Liver (tissue), 8 donors: ENCODE measurements at regions not wholly inside any gene's neighbourhood (a gene's known extent, or its start where the extent isn't known, plus 50 kb on each side); places are given as distances from the start of the nearest gene placed in this dataset.

Experiments used
- DNase-seq: peaks from one replicate; pipeline ENCODE4 v3.0.0-alpha.2; 2017; ENCODE audit warnings: low spot score
- H3K27ac ChIP-seq, 2 donors: one replicate each; pipeline ENCODE4 v1.7.0; 2013; ENCODE audit warnings: inconsistent platforms in 2 of 2, low read length in 2 of 2, control low read depth in 1 of 2, low read depth in 1 of 2, mild to moderate bottlenecking in 1 of 2
- H3K27me3 ChIP-seq, 4 donors: one replicate each; pipeline versions ENCODE4 v1.6.1 to v1.7.0; 2013; ENCODE audit warnings: low read length in 3 of 4, inconsistent platforms in 1 of 4, mild to moderate bottlenecking in 1 of 4, moderate library complexity in 1 of 4; ENCODE audit not compliant: control insufficient read depth in 4 of 4, insufficient read depth in 4 of 4
- H3K36me3 ChIP-seq, 4 donors: one replicate each; pipeline versions ENCODE4 v1.6.1 to v1.7.0; 2013; ENCODE audit warnings: low read length in 3 of 4, mild to moderate bottlenecking in 3 of 4, low read depth in 1 of 4, moderate library complexity in 1 of 4; ENCODE audit not compliant: control insufficient read depth in 4 of 4, insufficient read depth in 3 of 4
- H3K4me1 ChIP-seq, 4 donors: one replicate each; pipeline versions ENCODE4 v1.6.1 to v1.7.0; 2013; ENCODE audit warnings: low read length in 3 of 4, mild to moderate bottlenecking in 3 of 4, moderate library complexity in 1 of 4; ENCODE audit not compliant: control insufficient read depth in 4 of 4, insufficient read depth in 4 of 4
- H3K4me3 ChIP-seq, 3 donors: one replicate each; pipeline versions ENCODE4 v1.6.1 to v1.7.0; 2013; ENCODE audit warnings: low read length in 3 of 3, control low read depth in 1 of 3, low read depth in 1 of 3, mild to moderate bottlenecking in 1 of 3
- H3K9ac ChIP-seq, 2 donors: one replicate each; pipeline ENCODE4 v1.7.0; 2013; ENCODE audit warnings: low read length in 2 of 2, mild to moderate bottlenecking in 2 of 2, moderate library complexity in 2 of 2, control low read depth in 1 of 2, low read depth in 1 of 2
- H3K9me3 ChIP-seq, 4 donors: one replicate each; pipeline versions ENCODE4 v1.6.1 to v1.7.0; 2013; ENCODE audit warnings: low read length in 3 of 4; ENCODE audit not compliant: control insufficient read depth in 4 of 4
- EGR1 ChIP-seq, 2 donors: IDR thresholded peaks; 2 replicates each; pipeline ENCODE4 v1.6.1; 2016 to 2018; ENCODE audit warnings: antibody characterized with exemption in 2 of 2, low read depth in 2 of 2
- FOXA1 ChIP-seq: IDR thresholded peaks from 2 replicates; pipeline ENCODE4 v1.6.1; 2016; ENCODE audit warnings: antibody characterized with exemption
- FOXA2 ChIP-seq: IDR thresholded peaks from 2 replicates; pipeline ENCODE4 v1.6.1; 2016; ENCODE audit warnings: antibody characterized with exemption
- HNF4G ChIP-seq: IDR thresholded peaks from 2 replicates; pipeline ENCODE4 v1.6.1; 2016; ENCODE audit warnings: antibody characterized with exemption
- JUND ChIP-seq, 2 donors: IDR thresholded peaks; 2 replicates each; pipeline ENCODE4 v1.6.1; 2016; ENCODE audit warnings: antibody characterized with exemption in 2 of 2
- NR2F2 ChIP-seq: IDR thresholded peaks from 2 replicates; pipeline ENCODE4 v1.6.1; 2016; ENCODE audit warnings: antibody characterized with exemption
- RAD21 ChIP-seq, 2 donors: IDR thresholded peaks; 2 replicates each; pipeline ENCODE4 v1.6.1; 2016; ENCODE audit warnings: antibody characterized with exemption in 2 of 2, mild to moderate bottlenecking in 2 of 2
- RXRA ChIP-seq, 2 donors: IDR thresholded peaks; 2 replicates each; pipeline ENCODE4 v1.6.1; 2017 to 2018; ENCODE audit warnings: antibody characterized with exemption in 2 of 2, mild to moderate bottlenecking in 1 of 2
- SP1 ChIP-seq: IDR thresholded peaks from 2 replicates; pipeline ENCODE4 v1.6.1; 2018; ENCODE audit warnings: antibody characterized with exemption, mild to moderate bottlenecking
- TAF1 ChIP-seq: conservative IDR thresholded peaks from 2 replicates; pipeline ENCODE4 v1.6.1; 2016; ENCODE audit warnings: antibody characterized with exemption, mild to moderate bottlenecking
- YY1 ChIP-seq: IDR thresholded peaks from 2 replicates; pipeline ENCODE4 v1.6.1; 2016; ENCODE audit warnings: antibody characterized with exemption, mild to moderate bottlenecking
- WGBS: extraction: QIAGEN DNeasy Blood & Tissue Kit; methylation state at CpG from one replicate; pipeline ENCODE4 v1.1.7; 2013; 5-methylcytosine and 5-hydroxymethylcytosine counted together
- TF ChIP-seq, protein P1 (sequence below): IDR thresholded peaks from 2 replicates; pipeline ENCODE4 v1.6.1; 2016; ENCODE audit warnings: antibody characterized with exemption
- TF ChIP-seq, protein P2 (sequence below): IDR thresholded peaks from 2 replicates; pipeline ENCODE4 v1.6.1; 2016; ENCODE audit warnings: antibody characterized with exemption, mild to moderate bottlenecking
- TF ChIP-seq, protein P3 (sequence below): fragments of 150-350 bp; IDR thresholded peaks from 2 replicates; pipeline ENCODE4 v1.5.1; 2017; ENCODE audit warnings: improper control_type of control experiment, low read depth, low read length; ENCODE audit not compliant: missing input control
- donor health status: healthy.
- donor health status: healthy.
- donor health status: healthy.
- donor health status: healthy.
- donor health status: healthy.

DNA sequence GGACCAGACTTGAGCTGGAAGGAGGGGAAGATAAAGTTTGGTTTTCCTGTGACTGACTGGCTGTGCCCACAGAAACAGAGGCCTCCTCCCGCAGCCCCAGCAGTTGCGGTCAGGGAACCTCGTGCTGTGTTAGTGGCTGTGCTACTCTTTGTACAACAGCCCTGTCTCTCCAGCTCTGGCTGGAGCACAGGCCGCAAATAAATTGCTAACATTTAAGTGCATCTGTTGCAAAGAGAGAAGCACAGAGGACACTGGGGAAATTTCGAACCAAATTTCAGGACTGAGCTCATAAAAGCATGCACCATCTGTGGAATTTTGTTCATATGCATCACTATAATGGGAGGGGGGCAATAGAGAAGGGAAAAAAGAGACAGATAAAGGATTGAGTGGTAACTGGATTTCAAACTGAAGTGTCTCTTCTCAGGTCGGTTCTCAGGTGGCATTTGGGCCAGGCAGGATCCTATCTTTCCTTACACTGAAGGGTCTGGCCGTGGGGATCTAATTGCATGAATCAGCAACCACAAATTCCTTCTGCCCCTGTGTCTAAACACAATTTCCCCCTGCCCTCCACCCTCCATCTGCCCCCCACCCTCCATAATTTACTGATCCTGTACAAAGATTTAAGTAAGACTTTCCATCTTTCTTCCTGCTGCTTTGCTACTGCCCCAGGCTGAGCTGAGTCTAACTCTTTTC is 88.9 kb upstream of the ATXN1 start:
- H3K9ac ChIP-seq, result no peak overlapping the region
- DNase-seq, result no peak
- WGBS, result 85% methylated on average over 7 of the region's 7 CpGs

DNA sequence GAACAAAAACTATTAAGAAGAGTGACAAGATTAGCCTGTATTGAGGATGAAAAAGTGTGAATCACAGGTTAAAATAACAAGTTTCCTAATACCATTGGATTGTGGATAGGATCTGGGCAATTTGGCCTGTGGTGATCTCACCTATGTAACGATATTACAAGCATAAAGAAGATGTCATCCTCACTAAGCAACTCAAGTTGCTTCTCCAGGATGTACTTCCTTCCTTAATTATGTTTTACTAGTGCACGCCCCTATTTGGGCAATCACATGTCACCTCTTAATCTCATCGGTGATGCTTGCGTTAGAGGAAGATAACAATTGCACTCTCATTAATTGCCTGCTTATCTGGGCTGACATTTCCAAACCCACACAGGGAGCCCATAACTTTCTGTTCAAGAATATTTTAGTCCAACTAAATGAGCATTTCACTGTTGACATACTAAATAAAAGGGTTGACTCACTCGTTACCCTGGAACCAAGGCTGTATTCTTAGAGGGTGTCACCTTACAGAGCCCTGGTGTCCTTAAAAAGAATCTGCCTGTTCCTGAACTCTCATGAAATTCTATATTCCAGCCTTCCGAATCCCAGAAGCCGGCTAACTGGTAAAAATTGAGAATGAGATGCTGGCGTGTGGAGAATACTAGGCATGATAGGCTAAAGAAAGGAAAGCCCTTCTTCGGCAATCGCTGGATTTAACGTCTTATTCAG is 88.2 kb upstream of the ATXN1 start:
- no peaks in the 10 kb centered on the region for H3K27me3 ChIP-seq
- no peaks in the 10 kb centered on the region for H3K4me1 ChIP-seq
- TF ChIP-seq FOXA1 (no peak), TAF1 (no peak), HNF4G (no peak), SP1 (no peak), RAD21 (IDR thresholded peaks at IDR 0.05) (no peak), RXRA (IDR thresholded peaks at IDR 0.05) (no peak), YY1 (no peak), NR2F2 (no peak), EGR1 (IDR thresholded peaks at IDR 0.05; ENCODE audit: low read depth in 2 of 2) (no peak), FOXA2 (no peak)
- TF ChIP-seq, protein P1, sequence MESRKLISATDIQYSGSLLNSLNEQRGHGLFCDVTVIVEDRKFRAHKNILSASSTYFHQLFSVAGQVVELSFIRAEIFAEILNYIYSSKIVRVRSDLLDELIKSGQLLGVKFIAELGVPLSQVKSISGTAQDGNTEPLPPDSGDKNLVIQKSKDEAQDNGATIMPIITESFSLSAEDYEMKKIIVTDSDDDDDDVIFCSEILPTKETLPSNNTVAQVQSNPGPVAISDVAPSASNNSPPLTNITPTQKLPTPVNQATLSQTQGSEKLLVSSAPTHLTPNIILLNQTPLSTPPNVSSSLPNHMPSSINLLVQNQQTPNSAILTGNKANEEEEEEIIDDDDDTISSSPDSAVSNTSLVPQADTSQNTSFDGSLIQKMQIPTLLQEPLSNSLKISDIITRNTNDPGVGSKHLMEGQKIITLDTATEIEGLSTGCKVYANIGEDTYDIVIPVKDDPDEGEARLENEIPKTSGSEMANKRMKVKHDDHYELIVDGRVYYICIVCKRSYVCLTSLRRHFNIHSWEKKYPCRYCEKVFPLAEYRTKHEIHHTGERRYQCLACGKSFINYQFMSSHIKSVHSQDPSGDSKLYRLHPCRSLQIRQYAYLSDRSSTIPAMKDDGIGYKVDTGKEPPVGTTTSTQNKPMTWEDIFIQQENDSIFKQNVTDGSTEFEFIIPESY, result no peak
- WGBS, result 78% methylated on average over 11 of the region's 11 CpGs
- H3K9me3 ChIP-seq, result no peaks in the 10 kb centered on the region
- no peak for DNase-seq
- no peaks in the 10 kb centered on the region for H3K36me3 ChIP-seq
- no peak overlapping the region for H3K4me3 ChIP-seq
- H3K9ac ChIP-seq, result no peak overlapping the region
- H3K27ac ChIP-seq, result no peak overlapping the region

More for the DNA sequence above, 88.9 kb upstream of the ATXN1 start:
- no peaks in the 10 kb centered on the region for H3K27me3 ChIP-seq
- H3K9me3 ChIP-seq, result no peaks in the 10 kb centered on the region
- H3K4me3 ChIP-seq, result no peak overlapping the region
- H3K27ac ChIP-seq, result no peak overlapping the region
- TF ChIP-seq SP1 (no peak), TAF1 (no peak), JUND (IDR thresholded peaks at IDR 0.05) (no peak)
- TF ChIP-seq, protein P2, sequence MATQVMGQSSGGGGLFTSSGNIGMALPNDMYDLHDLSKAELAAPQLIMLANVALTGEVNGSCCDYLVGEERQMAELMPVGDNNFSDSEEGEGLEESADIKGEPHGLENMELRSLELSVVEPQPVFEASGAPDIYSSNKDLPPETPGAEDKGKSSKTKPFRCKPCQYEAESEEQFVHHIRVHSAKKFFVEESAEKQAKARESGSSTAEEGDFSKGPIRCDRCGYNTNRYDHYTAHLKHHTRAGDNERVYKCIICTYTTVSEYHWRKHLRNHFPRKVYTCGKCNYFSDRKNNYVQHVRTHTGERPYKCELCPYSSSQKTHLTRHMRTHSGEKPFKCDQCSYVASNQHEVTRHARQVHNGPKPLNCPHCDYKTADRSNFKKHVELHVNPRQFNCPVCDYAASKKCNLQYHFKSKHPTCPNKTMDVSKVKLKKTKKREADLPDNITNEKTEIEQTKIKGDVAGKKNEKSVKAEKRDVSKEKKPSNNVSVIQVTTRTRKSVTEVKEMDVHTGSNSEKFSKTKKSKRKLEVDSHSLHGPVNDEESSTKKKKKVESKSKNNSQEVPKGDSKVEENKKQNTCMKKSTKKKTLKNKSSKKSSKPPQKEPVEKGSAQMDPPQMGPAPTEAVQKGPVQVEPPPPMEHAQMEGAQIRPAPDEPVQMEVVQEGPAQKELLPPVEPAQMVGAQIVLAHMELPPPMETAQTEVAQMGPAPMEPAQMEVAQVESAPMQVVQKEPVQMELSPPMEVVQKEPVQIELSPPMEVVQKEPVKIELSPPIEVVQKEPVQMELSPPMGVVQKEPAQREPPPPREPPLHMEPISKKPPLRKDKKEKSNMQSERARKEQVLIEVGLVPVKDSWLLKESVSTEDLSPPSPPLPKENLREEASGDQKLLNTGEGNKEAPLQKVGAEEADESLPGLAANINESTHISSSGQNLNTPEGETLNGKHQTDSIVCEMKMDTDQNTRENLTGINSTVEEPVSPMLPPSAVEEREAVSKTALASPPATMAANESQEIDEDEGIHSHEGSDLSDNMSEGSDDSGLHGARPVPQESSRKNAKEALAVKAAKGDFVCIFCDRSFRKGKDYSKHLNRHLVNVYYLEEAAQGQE, result no peak
- TF ChIP-seq, protein P3, sequence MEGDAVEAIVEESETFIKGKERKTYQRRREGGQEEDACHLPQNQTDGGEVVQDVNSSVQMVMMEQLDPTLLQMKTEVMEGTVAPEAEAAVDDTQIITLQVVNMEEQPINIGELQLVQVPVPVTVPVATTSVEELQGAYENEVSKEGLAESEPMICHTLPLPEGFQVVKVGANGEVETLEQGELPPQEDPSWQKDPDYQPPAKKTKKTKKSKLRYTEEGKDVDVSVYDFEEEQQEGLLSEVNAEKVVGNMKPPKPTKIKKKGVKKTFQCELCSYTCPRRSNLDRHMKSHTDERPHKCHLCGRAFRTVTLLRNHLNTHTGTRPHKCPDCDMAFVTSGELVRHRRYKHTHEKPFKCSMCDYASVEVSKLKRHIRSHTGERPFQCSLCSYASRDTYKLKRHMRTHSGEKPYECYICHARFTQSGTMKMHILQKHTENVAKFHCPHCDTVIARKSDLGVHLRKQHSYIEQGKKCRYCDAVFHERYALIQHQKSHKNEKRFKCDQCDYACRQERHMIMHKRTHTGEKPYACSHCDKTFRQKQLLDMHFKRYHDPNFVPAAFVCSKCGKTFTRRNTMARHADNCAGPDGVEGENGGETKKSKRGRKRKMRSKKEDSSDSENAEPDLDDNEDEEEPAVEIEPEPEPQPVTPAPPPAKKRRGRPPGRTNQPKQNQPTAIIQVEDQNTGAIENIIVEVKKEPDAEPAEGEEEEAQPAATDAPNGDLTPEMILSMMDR, result no peak
- no peaks in the 10 kb centered on the region for H3K4me1 ChIP-seq
- no peaks in the 10 kb centered on the region for H3K36me3 ChIP-seq
